ENCODE measurements at regions not wholly inside any gene's neighbourhood (a gene's known extent, or its start where the extent isn't known, plus 50 kb on each side); places are given as distances from the start of the nearest gene placed in this dataset.

DNA sequence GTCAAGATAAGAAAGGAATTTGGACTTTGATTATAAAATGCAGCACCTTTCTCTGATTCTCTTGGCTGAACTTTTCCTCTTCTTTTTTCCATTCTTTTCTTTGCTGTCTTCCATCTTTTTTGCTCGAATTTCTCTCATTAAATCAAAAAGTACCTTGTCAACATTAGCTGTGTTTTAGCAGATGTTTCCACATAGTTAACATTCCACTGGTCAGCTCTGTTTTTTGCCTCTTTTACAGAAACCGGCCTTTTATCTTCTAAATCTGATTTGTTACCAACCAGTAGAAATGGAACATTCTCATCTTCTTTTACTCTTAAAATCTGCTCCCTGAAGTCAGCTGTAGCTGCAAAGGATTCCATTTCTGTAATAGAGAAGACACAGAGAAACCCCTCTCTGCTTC lies 71.1 kb upstream of the SYT1 start:
- Histone ChIP-seq H3K4me3 (ENCODE audit: low read length) (no peak overlapping the region), H3K4me1 (ENCODE audit: low read length) (no peaks in the 10 kb centered on the region), H3K27me3 (ENCODE audit: low read length) (no peaks in the 10 kb centered on the region), H3K9ac (ENCODE audit: low read length) (no peak overlapping the region), H3K27ac (ENCODE audit: low read length) (no peak overlapping the region), H4K20me1 (ENCODE audit: insufficient read depth, low read depth, low read length) (no peaks in the 10 kb centered on the region), H3K79me2 (ENCODE audit: low read length) (no peaks in the 10 kb centered on the region), H3K36me3 (ENCODE audit: insufficient read depth, low read length) (no peaks in the 10 kb centered on the region), H3K9me3 (ENCODE audit: low read length) (no peaks in the 10 kb centered on the region), H3K4me2 (ENCODE audit: low read depth, low read length, poor library complexity, severe bottlenecking) (no peak overlapping the region), H2AFZ (ENCODE audit: low read length) (no peak overlapping the region), H3K9me2 (replicated peaks; ENCODE audit: insufficient read depth, low read length) (no peaks in the 10 kb centered on the region)
- DNase-seq = no peak

DNA sequence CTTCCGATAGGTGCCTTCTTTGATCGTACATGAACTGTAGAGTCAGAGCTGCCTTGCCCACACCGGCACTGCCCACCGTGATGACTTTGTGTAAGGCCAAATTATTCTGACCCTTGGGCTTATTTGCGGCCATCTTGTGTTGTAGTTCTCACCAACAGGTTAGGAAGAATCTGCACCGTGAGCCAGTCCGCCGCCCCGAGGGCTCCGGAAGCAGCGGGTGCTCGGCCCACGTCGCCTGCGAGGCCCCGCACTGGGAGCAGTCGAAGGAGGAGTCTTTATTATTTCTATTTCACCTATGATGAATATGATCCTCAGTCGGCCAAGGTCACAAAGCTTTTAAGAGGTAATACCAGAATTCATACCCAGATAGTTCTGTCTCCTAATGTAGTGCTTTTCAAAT lies 70.6 kb upstream of the SYT1 start:
- Histone ChIP-seq H2AFZ (ENCODE audit: low read length) (no peak overlapping the region), H3K27me3 (ENCODE audit: low read length) (no peaks in the 10 kb centered on the region), H3K27ac (ENCODE audit: low read length) (no peak overlapping the region), H3K9ac (ENCODE audit: low read length) (no peak overlapping the region), H3K4me1 (ENCODE audit: low read length) (no peaks in the 10 kb centered on the region), H4K20me1 (ENCODE audit: insufficient read depth, low read depth, low read length) (no peaks in the 10 kb centered on the region), H3K4me3 (ENCODE audit: low read length) (no peak overlapping the region), H3K9me2 (replicated peaks; ENCODE audit: insufficient read depth, low read length) (no peaks in the 10 kb centered on the region), H3K36me3 (ENCODE audit: insufficient read depth, low read length) (no peaks in the 10 kb centered on the region), H3K79me2 (ENCODE audit: low read length) (no peaks in the 10 kb centered on the region), H3K4me2 (ENCODE audit: low read depth, low read length, poor library complexity, severe bottlenecking) (no peak overlapping the region), H3K9me3 (ENCODE audit: low read length) (no peaks in the 10 kb centered on the region)
- DNase-seq = no peak

DNA sequence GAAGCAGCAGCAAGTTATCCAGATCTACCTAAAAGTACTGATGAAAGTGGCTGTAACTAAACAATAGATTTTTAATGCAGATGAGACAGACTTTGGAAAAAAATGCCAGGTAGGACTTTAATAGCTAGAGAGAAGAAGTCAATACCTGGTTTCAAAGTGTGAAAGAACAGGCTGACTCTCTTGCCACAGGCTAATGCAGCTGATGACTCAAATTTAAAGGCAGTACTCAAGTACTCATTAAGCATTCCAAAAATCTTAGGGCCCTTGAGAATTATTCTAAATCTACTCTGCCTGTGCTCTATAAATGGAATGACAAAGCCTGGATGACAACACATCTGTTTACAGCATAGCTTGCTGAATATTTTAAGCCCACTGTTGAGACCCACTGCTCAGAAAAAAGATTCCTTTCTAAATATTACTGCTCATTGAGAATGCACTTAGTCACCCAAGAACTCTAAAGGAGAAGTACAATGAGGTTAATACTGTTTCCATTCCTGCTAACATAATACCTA lies 68.6 kb upstream of the SYT1 start:
- Histone ChIP-seq H3K79me2 (ENCODE audit: low read length) (no peaks in the 10 kb centered on the region), H3K9me2 (replicated peaks; ENCODE audit: insufficient read depth, low read length) (no peaks in the 10 kb centered on the region), H3K9ac (ENCODE audit: low read length) (no peak overlapping the region), H3K4me1 (ENCODE audit: low read length) (no peaks in the 10 kb centered on the region), H2AFZ (ENCODE audit: low read length) (no peak overlapping the region), H4K20me1 (ENCODE audit: insufficient read depth, low read depth, low read length) (no peaks in the 10 kb centered on the region), H3K27me3 (ENCODE audit: low read length) (no peaks in the 10 kb centered on the region), H3K36me3 (ENCODE audit: insufficient read depth, low read length) (no peaks in the 10 kb centered on the region), H3K9me3 (ENCODE audit: low read length) (no peaks in the 10 kb centered on the region), H3K4me2 (ENCODE audit: low read depth, low read length, poor library complexity, severe bottlenecking) (no peak overlapping the region), H3K4me3 (ENCODE audit: low read length) (no peak overlapping the region), H3K27ac (ENCODE audit: low read length) (no peak overlapping the region)
- no peak for DNase-seq

DNA sequence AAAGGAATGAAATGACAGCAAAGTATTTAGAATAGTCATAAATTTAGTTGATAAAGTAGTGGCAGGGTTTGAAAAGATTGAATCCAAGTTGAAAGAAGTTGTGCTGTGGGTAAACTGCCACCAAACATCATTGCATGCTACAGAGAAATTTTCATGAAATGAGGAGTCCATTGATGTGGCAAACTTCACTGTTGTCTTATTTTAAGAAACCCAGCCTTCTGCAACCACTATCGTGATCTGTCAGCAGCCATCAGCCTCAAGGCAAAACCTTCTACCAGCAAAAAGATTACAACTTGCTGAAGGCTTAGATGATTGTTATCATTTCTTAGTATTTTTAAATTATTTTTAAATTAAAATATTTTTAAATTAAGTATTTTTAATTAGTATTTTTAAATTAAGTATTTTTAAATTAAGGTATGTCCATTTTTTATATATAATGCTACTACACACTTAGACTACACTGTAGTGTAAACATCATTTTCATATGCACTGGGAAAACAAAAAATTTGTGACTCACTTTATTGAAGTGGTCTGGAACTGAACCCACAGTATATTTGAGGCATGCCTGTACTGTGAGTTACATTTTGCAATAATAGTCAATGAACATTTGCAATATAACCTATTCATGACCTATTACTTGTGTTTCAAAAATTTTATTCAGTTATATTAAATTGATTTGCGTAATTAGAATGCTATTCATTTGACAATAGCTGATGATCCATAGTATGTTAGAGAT lies 67.2 kb upstream of the SYT1 start:
- H3K4me1 ChIP-seq (ENCODE audit: low read length) = no peaks in the 10 kb centered on the region
- DNase-seq = no peak
- H3K9me2 ChIP-seq (replicated peaks; ENCODE audit: insufficient read depth, low read length) = no peaks in the 10 kb centered on the region
- H3K27me3 ChIP-seq (ENCODE audit: low read length) = no peaks in the 10 kb centered on the region
- H3K4me2 ChIP-seq (ENCODE audit: low read depth, low read length, poor library complexity, severe bottlenecking) = no peak overlapping the region
- H3K79me2 ChIP-seq (ENCODE audit: low read length) = no peaks in the 10 kb centered on the region
- H3K9ac ChIP-seq (ENCODE audit: low read length) = no peak overlapping the region
- no peaks in the 10 kb centered on the region for H3K9me3 ChIP-seq (ENCODE audit: low read length)
- no peaks in the 10 kb centered on the region for H4K20me1 ChIP-seq (ENCODE audit: insufficient read depth, low read depth, low read length)
- H3K27ac ChIP-seq (ENCODE audit: low read length) = no peak overlapping the region
- no peak overlapping the region for H2AFZ ChIP-seq (ENCODE audit: low read length)
- no peaks in the 10 kb centered on the region for H3K36me3 ChIP-seq (ENCODE audit: insufficient read depth, low read length)
- H3K4me3 ChIP-seq (ENCODE audit: low read length) = no peak overlapping the region

DNA sequence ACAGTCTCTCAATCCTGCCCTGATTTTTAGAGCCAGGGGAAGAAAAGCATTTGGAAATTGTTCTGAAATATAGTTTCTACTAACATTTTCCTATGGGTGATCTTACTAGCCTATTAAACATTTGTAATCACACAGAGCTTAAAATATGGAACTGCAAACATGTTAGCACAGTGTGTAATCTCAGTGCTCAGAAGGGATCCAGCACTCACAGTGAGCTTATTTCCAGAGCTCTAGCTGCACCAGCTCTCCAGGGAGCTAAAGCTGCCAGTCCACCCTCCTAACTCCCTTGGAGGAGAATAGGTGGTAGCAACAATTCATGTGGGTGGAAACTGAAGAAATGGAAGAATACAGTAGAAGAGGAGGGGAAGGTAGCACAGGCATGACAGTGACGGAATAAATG lies 64.9 kb upstream of the SYT1 start:
- Histone ChIP-seq H3K4me3 (ENCODE audit: low read length) (no peak overlapping the region), H3K79me2 (ENCODE audit: low read length) (no peaks in the 10 kb centered on the region), H3K9me2 (replicated peaks; ENCODE audit: insufficient read depth, low read length) (no peaks in the 10 kb centered on the region), H3K9me3 (ENCODE audit: low read length) (no peaks in the 10 kb centered on the region), H3K4me2 (ENCODE audit: low read depth, low read length, poor library complexity, severe bottlenecking) (no peak overlapping the region), H3K27ac (ENCODE audit: low read length) (no peak overlapping the region), H4K20me1 (ENCODE audit: insufficient read depth, low read depth, low read length) (no peaks in the 10 kb centered on the region), H2AFZ (ENCODE audit: low read length) (no peak overlapping the region), H3K4me1 (ENCODE audit: low read length) (no peaks in the 10 kb centered on the region), H3K9ac (ENCODE audit: low read length) (no peak overlapping the region), H3K36me3 (ENCODE audit: insufficient read depth, low read length) (no peaks in the 10 kb centered on the region), H3K27me3 (ENCODE audit: low read length) (no peaks in the 10 kb centered on the region)
- no peak for DNase-seq

DNA sequence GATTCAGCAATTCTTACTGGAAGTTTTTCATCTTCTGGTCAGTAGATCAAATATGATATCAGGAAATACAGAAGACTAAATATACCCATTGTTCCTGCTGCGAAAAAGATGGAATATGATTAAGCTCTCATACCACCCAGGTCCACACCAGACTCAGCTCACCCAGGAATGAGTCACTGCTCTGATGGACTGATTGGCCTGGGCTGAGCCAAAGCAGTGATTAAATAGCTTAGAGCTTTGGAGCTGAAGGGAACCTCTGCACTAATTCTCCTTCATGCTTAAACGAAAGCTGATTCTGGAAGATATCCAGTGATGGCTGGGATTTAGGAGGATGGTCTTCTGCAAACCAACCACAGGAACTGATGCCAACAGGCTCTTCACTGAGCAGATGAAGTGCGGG lies 62.0 kb upstream of the SYT1 start:
- Histone ChIP-seq H2AFZ (ENCODE audit: low read length) (no peak overlapping the region), H3K9me2 (replicated peaks; ENCODE audit: insufficient read depth, low read length) (no peaks in the 10 kb centered on the region), H3K9me3 (ENCODE audit: low read length) (no peaks in the 10 kb centered on the region), H3K36me3 (ENCODE audit: insufficient read depth, low read length) (no peaks in the 10 kb centered on the region), H3K27ac (ENCODE audit: low read length) (no peak overlapping the region), H4K20me1 (ENCODE audit: insufficient read depth, low read depth, low read length) (no peaks in the 10 kb centered on the region), H3K9ac (ENCODE audit: low read length) (no peak overlapping the region), H3K4me2 (ENCODE audit: low read depth, low read length, poor library complexity, severe bottlenecking) (no peak overlapping the region), H3K4me1 (ENCODE audit: low read length) (no peaks in the 10 kb centered on the region), H3K4me3 (ENCODE audit: low read length) (no peak overlapping the region), H3K27me3 (ENCODE audit: low read length) (no peaks in the 10 kb centered on the region), H3K79me2 (ENCODE audit: low read length) (no peaks in the 10 kb centered on the region)
- no peak for DNase-seq

DNA sequence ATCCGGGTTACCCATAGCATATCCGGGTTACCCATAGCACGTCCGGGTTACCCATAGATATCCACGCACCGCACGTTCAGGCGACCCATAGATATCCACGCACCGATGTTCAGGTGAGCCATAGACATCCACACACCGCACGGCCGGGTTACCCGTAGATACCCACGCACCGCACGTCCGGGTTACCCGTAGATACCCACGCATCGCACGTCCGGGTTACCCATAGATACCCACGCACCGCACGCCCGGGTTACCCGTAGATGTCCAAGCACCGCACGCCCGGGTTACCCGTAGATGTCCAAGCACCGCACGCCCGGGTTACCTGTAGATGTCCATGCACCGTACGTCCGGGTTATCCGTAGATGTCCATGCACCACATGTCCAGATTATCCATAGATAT lies 60.3 kb upstream of the SYT1 start:
- Histone ChIP-seq H3K79me2 (ENCODE audit: low read length) (no peaks in the 10 kb centered on the region), H3K9me3 (ENCODE audit: low read length) (no peaks in the 10 kb centered on the region), H3K36me3 (ENCODE audit: insufficient read depth, low read length) (no peaks in the 10 kb centered on the region), H2AFZ (ENCODE audit: low read length) (no peak overlapping the region), H3K27me3 (ENCODE audit: low read length) (no peaks in the 10 kb centered on the region), H3K9me2 (replicated peaks; ENCODE audit: insufficient read depth, low read length) (no peaks in the 10 kb centered on the region), H3K4me2 (ENCODE audit: low read depth, low read length, poor library complexity, severe bottlenecking) (no peak overlapping the region), H3K4me3 (ENCODE audit: low read length) (no peak overlapping the region), H3K27ac (ENCODE audit: low read length) (no peak overlapping the region), H4K20me1 (ENCODE audit: insufficient read depth, low read depth, low read length) (no peaks in the 10 kb centered on the region), H3K4me1 (ENCODE audit: low read length) (no peaks in the 10 kb centered on the region), H3K9ac (ENCODE audit: low read length) (no peak overlapping the region)
- no peak for DNase-seq

All from Karpas-422 (cell line).